OCI-LY1 (cell line): ENCODE measurements at regions not wholly inside any gene's neighbourhood (a gene's known extent, or its start where the extent isn't known, plus 50 kb on each side); places are given as distances from the start of the nearest gene placed in this dataset.

Experiments
- EZH2 ChIP-seq: fragments of 200-600 bp; sonication (generic), shearing (Covaris generic); IDR thresholded peaks from 2 replicates; pipeline ENCODE4 v1.8.0; 2017; ENCODE audit warnings: borderline replicate concordance, mixed run types, mild to moderate bottlenecking, antibody characterized with exemption, low read length, moderate library complexity, mixed read lengths
- TF ChIP-seq, protein P1 (sequence below): fragments of 200-600 bp; sonication (generic), shearing (Covaris generic); IDR thresholded peaks from 2 replicates; pipeline ENCODE4 v1.5.1; 2017; ENCODE audit warnings: mild to moderate bottlenecking, antibody characterized with exemption, low read length, moderate library complexity, mixed read lengths

DNA sequence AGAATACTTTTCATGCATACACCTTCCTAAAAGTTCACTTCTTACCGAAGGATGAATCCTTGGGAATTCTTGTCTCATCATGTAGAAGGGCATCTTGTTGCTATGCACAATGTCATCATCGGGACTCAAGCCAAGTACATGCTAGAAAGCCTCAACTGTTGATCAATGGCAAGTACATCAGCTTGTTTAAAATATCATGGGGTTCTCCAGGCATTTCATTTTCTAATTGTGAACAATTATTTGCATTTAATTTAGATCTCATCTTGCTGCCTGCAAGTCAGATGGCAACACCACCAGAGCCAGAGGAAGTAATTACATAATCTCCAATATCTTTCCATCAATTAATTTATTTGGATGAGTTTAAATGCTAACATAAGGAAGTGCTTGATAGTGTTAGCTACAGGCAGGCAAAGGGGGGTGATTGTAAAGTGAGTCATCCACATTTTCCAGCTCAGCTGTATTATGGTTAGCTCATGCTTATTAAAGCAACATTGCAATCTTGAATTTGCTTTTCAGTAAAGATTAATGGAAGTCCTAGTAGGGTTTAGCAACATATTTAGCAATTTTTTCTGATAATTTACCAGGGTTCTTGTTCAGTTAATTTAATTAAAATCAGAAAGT lies 356.5 kb downstream of the CBLL2 start:
- TF ChIP-seq, protein P1, sequence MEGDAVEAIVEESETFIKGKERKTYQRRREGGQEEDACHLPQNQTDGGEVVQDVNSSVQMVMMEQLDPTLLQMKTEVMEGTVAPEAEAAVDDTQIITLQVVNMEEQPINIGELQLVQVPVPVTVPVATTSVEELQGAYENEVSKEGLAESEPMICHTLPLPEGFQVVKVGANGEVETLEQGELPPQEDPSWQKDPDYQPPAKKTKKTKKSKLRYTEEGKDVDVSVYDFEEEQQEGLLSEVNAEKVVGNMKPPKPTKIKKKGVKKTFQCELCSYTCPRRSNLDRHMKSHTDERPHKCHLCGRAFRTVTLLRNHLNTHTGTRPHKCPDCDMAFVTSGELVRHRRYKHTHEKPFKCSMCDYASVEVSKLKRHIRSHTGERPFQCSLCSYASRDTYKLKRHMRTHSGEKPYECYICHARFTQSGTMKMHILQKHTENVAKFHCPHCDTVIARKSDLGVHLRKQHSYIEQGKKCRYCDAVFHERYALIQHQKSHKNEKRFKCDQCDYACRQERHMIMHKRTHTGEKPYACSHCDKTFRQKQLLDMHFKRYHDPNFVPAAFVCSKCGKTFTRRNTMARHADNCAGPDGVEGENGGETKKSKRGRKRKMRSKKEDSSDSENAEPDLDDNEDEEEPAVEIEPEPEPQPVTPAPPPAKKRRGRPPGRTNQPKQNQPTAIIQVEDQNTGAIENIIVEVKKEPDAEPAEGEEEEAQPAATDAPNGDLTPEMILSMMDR = no peak
- TF ChIP-seq EZH2 = no peak
